NCI-H2227 (cell line): ENCODE measurements at regions not wholly inside any gene's neighbourhood (a gene's known extent, or its start where the extent isn't known, plus 50 kb on each side); places are given as distances from the start of the nearest gene placed in this dataset.

Experiments
- DNase-seq: peaks from one replicate; lab custom pipeline; 2025; ENCODE audit not compliant: unreplicated experiment; lab: John Stamatoyannopoulos, UW

GRCh38 chr4:83664741-83665140 is 128.8 kb downstream of the GPAT3 start:
- no peak for DNase-seq

GRCh38 chr4:83664071-83664470 is 128.2 kb downstream of the GPAT3 start:
- no peak for DNase-seq

- no peak for DNase-seq
These were observed 126.3 kb downstream of the GPAT3 start for GRCh38 chr4:83662204-83662603.

GRCh38 chr4:83661359-83661758 is 125.5 kb downstream of the GPAT3 start:
- no peak for DNase-seq

- no peak for DNase-seq
These were observed 124.7 kb downstream of the GPAT3 start for GRCh38 chr4:83660578-83660977.

GRCh38 chr4:83658806-83659205 is 122.9 kb downstream of the GPAT3 start:
- DNase-seq = no peak

GRCh38 chr4:83657336-83657735 is 121.4 kb downstream of the GPAT3 start:
- DNase-seq = no peak
